SK-N-MC (cell line): ENCODE measurements at regions not wholly inside any gene's neighbourhood (a gene's known extent, or its start where the extent isn't known, plus 50 kb on each side); places are given as distances from the start of the nearest gene placed in this dataset.

Experiments
- DNase-seq: peaks from one replicate; pipeline ENCODE4 v3.0.0-alpha.2; 2011; ENCODE audit warnings: low read depth, low spot score
- H3K27ac ChIP-seq: fragments of 200-600 bp; sonication (generic); 2 replicates; pipeline ENCODE4 v1.5.1; 2016; ENCODE audit warnings: mixed run types
- H3K36me3 ChIP-seq: fragments of 200-600 bp; sonication (generic); 2 replicates; pipeline ENCODE4 v1.6.1; 2017; ENCODE audit warnings: antibody characterized with exemption, low read length, mixed read lengths; ENCODE audit not compliant: insufficient read depth
- H3K4me3 ChIP-seq: fragments of 200-600 bp; sonication (generic); 2 replicates; pipeline ENCODE4 v1.5.1; 2016
- H3K9ac ChIP-seq: fragments of 200-600 bp; sonication (generic); 2 replicates; pipeline ENCODE4 v1.8.0; 2017; ENCODE audit warnings: mixed run types, mixed read lengths; ENCODE audit not compliant: insufficient read length
- H3K9me3 ChIP-seq: fragments of 200-600 bp; sonication (generic); 2 replicates; pipeline ENCODE4 v1.6.1; 2017; ENCODE audit warnings: low read depth, mild to moderate bottlenecking, antibody characterized with exemption, low read length, moderate library complexity, mixed read lengths
- EZH2 ChIP-seq: fragments of 200-600 bp; sonication (generic); IDR thresholded peaks from one replicate; pipeline ENCODE4 v1.6.1; 2017; ENCODE audit warnings: antibody characterized with exemption
- FOXP2 ChIP-seq: optimal IDR thresholded peaks from 2 replicates; pipeline ENCODE3; 2011; ENCODE audit warnings: mild to moderate bottlenecking, moderate library complexity; ENCODE audit not compliant: insufficient read depth; ENCODE audit errors: extremely low read length, control extremely low read depth
- POLR2AphosphoS5 ChIP-seq: IDR thresholded peaks from 2 replicates; pipeline ENCODE4 v1.6.1; 2012; ENCODE audit warnings: mild to moderate bottlenecking, low read depth, low read length, borderline replicate concordance

GRCh38 chr10:118518095-118518494, 77.4 kb downstream of the PRLHR start:
- TF ChIP-seq FOXP2 = no peak
- no peak for TF ChIP-seq POLR2AphosphoS5
- no peak for TF ChIP-seq EZH2
- Histone ChIP-seq H3K9ac (no peak overlapping the region), H3K27ac (no peak overlapping the region), H3K9me3 (no peaks in the 10 kb centered on the region), H3K4me3 (no peak overlapping the region), H3K36me3 (no peaks in the 10 kb centered on the region)
- no peak for DNase-seq

GRCh38 chr10:118516716-118517115, 78.7 kb downstream of the PRLHR start:
- H3K4me3 ChIP-seq = no peak overlapping the region
- H3K9ac ChIP-seq = no peak overlapping the region
- TF ChIP-seq EZH2 (no peak), FOXP2 (no peak), POLR2AphosphoS5 (no peak)
- no peak for DNase-seq
- H3K36me3 ChIP-seq = no peaks in the 10 kb centered on the region
- H3K27ac ChIP-seq = no peak overlapping the region
- H3K9me3 ChIP-seq = no peaks in the 10 kb centered on the region

- H3K36me3 ChIP-seq = no peaks in the 10 kb centered on the region
- H3K9ac ChIP-seq = no peak overlapping the region
- H3K4me3 ChIP-seq = no peak overlapping the region
- H3K9me3 ChIP-seq = no peaks in the 10 kb centered on the region
- DNase-seq = no peak
- TF ChIP-seq EZH2 = no peak
- no peak for TF ChIP-seq POLR2AphosphoS5
- no peak for TF ChIP-seq FOXP2
- H3K27ac ChIP-seq = no peak overlapping the region
Measured at GRCh38 chr10:118513174-118513573, 82.3 kb downstream of the PRLHR start.

GRCh38 chr10:118511711-118512110, 83.7 kb downstream of the PRLHR start:
- Histone ChIP-seq H3K4me3 (no peak overlapping the region), H3K9me3 (no peaks in the 10 kb centered on the region), H3K27ac (no peak overlapping the region), H3K36me3 (no peaks in the 10 kb centered on the region), H3K9ac (no peak overlapping the region)
- TF ChIP-seq EZH2 = no peak
- no peak for DNase-seq

GRCh38 chr10:118508863-118509262, 86.6 kb downstream of the PRLHR start:
- no peak overlapping the region for H3K27ac ChIP-seq
- no peak for DNase-seq
- no peaks in the 10 kb centered on the region for H3K36me3 ChIP-seq
- TF ChIP-seq FOXP2 (no peak), EZH2 (no peak), POLR2AphosphoS5 (no peak)
- H3K9me3 ChIP-seq = no peaks in the 10 kb centered on the region
- no peak overlapping the region for H3K9ac ChIP-seq
- no peak overlapping the region for H3K4me3 ChIP-seq

- Histone ChIP-seq H3K4me3 (no peak overlapping the region), H3K36me3 (no peaks in the 10 kb centered on the region), H3K9ac (no peak overlapping the region), H3K27ac (no peak overlapping the region), H3K9me3 (no peaks in the 10 kb centered on the region)
- DNase-seq = no peak
- TF ChIP-seq FOXP2 (no peak), EZH2 (no peak), POLR2AphosphoS5 (no peak)
Measured at GRCh38 chr10:118508355-118508754, 87.1 kb downstream of the PRLHR start.

GRCh38 chr10:118506671-118507590, 88.5 kb downstream of the PRLHR start:
- no peak for DNase-seq

GRCh38 chr10:118505363-118505762, 90.1 kb downstream of the PRLHR start:
- H3K9me3 ChIP-seq = no peaks in the 10 kb centered on the region
- H3K4me3 ChIP-seq = no peak overlapping the region
- H3K9ac ChIP-seq = no peak overlapping the region
- H3K36me3 ChIP-seq = no peaks in the 10 kb centered on the region
- H3K27ac ChIP-seq = no peak overlapping the region
- TF ChIP-seq POLR2AphosphoS5 = no peak
- TF ChIP-seq FOXP2 = no peak
- TF ChIP-seq EZH2 = no peak
- DNase-seq = no peak

More at GRCh38 chr10:118506671-118507590, 88.5 kb downstream of the PRLHR start:
- TF ChIP-seq FOXP2 = no peak
- no peak for TF ChIP-seq POLR2AphosphoS5
- no peak for TF ChIP-seq EZH2
- Histone ChIP-seq H3K9ac (no peak overlapping the region), H3K27ac (no peak overlapping the region), H3K4me3 (no peak overlapping the region), H3K9me3 (no peaks in the 10 kb centered on the region), H3K36me3 (no peaks in the 10 kb centered on the region)
